ENCODE measurements at regions not wholly inside any gene's neighbourhood (a gene's known extent, or its start where the extent isn't known, plus 50 kb on each side); places are given as distances from the start of the nearest gene placed in this dataset.

- H3K4me3 ChIP-seq, result no peak overlapping the region
- no peaks in the 10 kb centered on the region for H3K36me3 ChIP-seq
- TF ChIP-seq POLR2AphosphoS5 (IDR thresholded peaks at IDR 0.05), result no peak
- TF ChIP-seq CTCF (IDR thresholded peaks at IDR 0.05), result no peak
- TF ChIP-seq POLR2A (IDR thresholded peaks at IDR 0.05), result no peak
- intact Hi-C loops (cut with DNase I; ENCODE audit: low total_unique reads), result no loop called here
- DNase-seq (ENCODE audit: low spot score in 2 of 2), result peak in 1 of 2 donors; percentile 45
- H3K27me3 ChIP-seq, result no peaks in the 10 kb centered on the region
- no peaks in the 10 kb centered on the region for H3K4me1 ChIP-seq
- H3K9me3 ChIP-seq, result peaks cover 8 to 22% of the 10 kb centered on the region in 2 donors
- no peak overlapping the region for H3K27ac ChIP-seq
These were observed 103.8 kb downstream of the PDGFA start for GRCh38 chr7:415646-416525.

- peaks cover 8 to 22% of the 10 kb centered on the region in 2 donors for H3K9me3 ChIP-seq
- H3K27ac ChIP-seq, result no peak overlapping the region
- intact Hi-C loops (cut with DNase I; ENCODE audit: low total_unique reads), result no loop called here
- H3K36me3 ChIP-seq, result no peaks in the 10 kb centered on the region
- peak in 1 of 2 donors; percentile 45 for DNase-seq (ENCODE audit: low spot score in 2 of 2)
- H3K27me3 ChIP-seq, result no peaks in the 10 kb centered on the region
- H3K4me3 ChIP-seq, result no peak overlapping the region
- TF ChIP-seq POLR2AphosphoS5 (IDR thresholded peaks at IDR 0.05), result no peak
- TF ChIP-seq POLR2A (IDR thresholded peaks at IDR 0.05), result no peak
- TF ChIP-seq CTCF (IDR thresholded peaks at IDR 0.05), result no peak
- no peaks in the 10 kb centered on the region for H3K4me1 ChIP-seq
These were observed 102.7 kb downstream of the PDGFA start for GRCh38 chr7:416761-417624.

GRCh38 chr7:417625-417889 lies 102.1 kb downstream of the PDGFA start:
- Histone ChIP-seq H3K27me3 (no peaks in the 10 kb centered on the region), H3K4me1 (no peaks in the 10 kb centered on the region), H3K36me3 (no peaks in the 10 kb centered on the region), H3K9me3 (peaks cover 8 to 22% of the 10 kb centered on the region in 2 donors), H3K4me3 (no peak overlapping the region), H3K27ac (no peak overlapping the region)
- intact Hi-C loops (cut with DNase I; ENCODE audit: low total_unique reads), result no loop called here
- DNase-seq (ENCODE audit: low spot score in 2 of 2), result no peak
- TF ChIP-seq CTCF (IDR thresholded peaks at IDR 0.05), result no peak

- intact Hi-C loops (cut with DNase I; ENCODE audit: low total_unique reads), result no loop called here
- H3K36me3 ChIP-seq, result no peaks in the 10 kb centered on the region
- no peaks in the 10 kb centered on the region for H3K27me3 ChIP-seq
- no peak overlapping the region for H3K27ac ChIP-seq
- H3K4me1 ChIP-seq, result no peaks in the 10 kb centered on the region
- peaks cover 8 to 22% of the 10 kb centered on the region in 2 donors for H3K9me3 ChIP-seq
- TF ChIP-seq CTCF (IDR thresholded peaks at IDR 0.05) (no peak), POLR2AphosphoS5 (IDR thresholded peaks at IDR 0.05) (no peak), POLR2A (IDR thresholded peaks at IDR 0.05) (no peak)
- no peak overlapping the region for H3K4me3 ChIP-seq
- no peak for DNase-seq (ENCODE audit: low spot score in 2 of 2)
These were observed 101.6 kb downstream of the PDGFA start for GRCh38 chr7:417973-418601.

All from breast epithelium (tissue), 4 donors.